ENCODE measurements at regions not wholly inside any gene's neighbourhood (a gene's known extent, or its start where the extent isn't known, plus 50 kb on each side); places are given as distances from the start of the nearest gene placed in this dataset.
A peak's percentile ranks its signal among the peaks of the same experiment; 100 is the strongest.
"Not testable (repeated sequence)": the region's sequence is repeated elsewhere in the genome, so short reads cannot be mapped to it uniquely, and the experiment has no call there.

DNA sequence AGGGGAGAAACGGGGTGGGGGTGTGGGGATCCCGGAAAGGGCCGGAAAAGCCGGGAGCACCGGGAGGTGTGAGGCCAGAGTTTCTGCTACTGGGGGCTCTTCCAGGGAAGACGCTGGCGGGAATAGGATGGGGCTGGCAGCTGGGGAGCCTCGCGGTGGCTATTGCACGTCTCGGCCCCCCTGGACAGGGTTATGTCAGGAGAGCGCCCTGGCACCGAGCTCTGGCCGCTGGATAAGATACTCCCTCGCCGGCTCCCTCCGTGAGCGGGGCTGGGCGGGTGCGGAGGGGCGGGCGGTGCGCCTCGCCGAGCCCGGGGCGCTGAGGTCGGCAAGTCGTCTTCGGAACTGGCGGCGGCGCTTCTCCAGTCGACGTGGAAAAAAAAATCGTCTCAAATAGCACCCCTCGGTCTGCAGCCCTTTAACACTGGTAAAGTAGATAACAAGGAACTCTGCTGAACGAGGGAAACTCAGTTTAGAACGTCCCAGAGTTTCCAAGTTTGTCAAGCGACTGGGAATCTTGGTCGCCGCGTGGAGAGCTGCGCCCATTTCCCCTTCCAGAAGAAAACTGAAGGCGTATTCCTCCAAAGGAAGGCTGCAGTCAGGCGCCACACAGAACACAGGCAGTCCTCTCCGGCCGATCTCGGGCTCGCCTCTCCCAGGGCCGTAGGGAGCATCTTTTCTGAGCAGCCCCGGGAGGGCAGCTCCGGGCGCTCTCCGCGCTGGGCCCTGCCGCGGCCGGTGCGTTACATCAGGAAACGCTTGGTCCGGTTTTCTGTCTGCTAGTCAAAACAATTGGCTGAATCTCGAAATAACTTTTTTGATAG is 115.1 kb downstream of the KCNRG start:
- DNase-seq = peak in 2 of 3 donors; percentile 58 to 86

DNA sequence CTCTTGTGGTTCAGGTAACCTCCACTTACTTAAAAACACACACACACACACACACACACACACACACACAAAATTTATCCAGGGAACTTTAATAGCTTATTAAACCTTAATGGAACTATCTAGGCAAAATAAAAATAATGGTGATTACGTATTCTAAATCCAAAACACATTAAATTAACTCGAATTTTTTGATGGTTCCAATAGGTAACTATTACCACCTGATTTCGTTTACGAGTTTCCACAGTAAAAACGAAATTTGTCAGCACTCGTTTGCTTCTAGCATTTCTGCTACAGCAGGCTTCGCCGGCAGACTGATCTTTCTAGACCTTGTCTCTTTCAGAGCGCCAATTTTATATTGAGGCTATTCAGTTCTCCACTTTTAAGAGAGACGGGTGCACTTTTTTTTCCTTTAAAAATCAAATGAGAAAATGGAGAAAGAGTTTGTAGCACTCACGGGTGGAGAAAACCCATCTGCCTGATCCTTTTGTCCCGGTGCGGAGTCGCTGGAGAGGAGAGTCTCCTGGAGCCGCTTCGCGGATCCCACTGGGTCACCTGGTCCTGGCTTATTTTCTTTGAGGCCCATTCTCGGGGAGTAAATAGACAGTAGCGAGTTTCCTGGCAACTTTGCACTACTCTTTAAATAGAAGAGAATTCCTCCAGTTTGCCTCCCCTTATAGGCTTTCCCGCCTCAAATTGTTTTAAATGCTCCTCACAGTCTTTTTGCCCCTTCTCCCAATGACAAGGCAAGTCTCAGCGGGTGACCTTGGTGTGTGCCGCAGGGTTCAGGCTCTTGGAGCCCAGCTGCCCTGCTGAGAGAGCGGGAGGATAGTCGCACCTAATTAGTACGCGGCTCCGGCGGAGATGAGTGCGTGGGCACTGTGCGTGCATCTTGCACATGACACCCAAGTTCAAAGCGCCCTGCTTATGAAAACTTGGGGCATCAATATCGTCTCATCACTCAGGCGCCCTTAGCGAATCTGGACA is 117.0 kb downstream of the KCNRG start:
- peak in 2 of 3 donors; percentile 20 to 65 for DNase-seq

DNA sequence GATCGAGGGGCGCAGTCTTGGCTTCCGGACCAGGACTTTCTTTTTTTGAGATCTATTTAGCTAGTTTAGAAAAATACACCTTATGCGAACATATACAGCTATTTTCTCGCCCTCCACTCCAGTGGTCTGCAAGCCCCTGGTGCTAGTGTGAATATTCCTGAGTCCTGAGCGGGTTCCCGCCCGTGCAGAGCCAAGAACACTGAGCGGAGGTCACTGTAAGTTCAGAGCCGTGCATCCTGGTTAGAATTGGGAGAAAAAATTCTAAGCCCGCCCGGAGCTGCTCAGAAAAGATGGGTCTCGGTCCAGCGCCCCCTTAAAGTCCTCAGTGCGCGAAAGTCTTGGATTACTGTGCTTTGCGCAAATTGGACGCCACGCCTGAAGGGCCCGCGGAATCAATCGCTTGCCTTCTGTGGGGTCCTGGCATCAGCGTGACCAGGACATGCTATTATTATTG is 117.7 kb downstream of the KCNRG start:
- DNase-seq = peak in 2 of 3 donors; percentile 25 to 63

DNA sequence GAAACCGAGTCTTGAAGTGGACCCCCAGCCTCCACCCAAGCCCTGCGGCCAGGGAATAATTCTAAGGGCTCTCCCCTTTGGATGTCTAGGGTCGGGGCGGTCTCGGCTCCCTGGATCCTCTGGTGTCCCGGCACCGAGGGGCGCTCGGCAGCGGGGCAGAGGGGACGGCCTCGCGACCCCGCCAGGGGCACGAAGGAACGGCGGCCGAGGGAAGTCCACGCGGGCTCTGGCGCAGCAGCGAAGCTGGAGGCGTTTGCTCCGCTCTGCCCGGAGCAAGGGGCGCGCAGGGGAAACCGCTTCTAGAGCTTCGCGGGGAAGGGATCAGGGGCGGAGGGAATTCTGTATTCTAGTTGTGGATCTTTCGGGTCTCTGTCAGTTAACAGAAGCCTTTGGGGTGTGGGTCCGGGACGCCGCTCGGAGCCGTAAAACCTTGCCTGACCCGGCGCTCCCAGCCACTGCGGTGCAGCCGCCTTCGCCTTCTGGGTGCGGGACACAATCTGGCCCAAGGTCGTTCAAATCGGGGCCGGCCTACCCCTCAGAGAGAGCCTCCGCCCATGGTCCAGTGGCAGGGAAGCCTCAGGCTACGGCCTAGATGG is 118.2 kb downstream of the KCNRG start:
- no peak for DNase-seq

DNA sequence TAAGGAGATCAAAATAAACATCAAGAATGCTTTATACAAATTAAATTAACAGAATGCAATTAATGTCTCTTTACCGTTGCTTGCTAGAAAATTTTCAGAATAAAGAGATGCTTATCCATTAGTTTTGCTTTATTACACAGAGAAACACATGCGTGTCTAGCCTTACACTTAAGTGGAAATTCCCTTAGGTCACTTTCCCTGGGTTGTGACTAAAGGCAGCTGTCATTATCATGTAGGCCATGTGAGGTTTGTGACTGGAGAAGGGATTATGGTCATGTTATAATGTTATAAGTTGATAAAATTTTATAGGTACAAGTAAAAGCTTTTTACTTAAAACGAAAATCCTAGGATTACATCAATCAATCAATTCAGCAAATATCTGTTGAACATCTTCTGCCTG is 121.0 kb downstream of the KCNRG start:
- DNase-seq = no peak

DNA sequence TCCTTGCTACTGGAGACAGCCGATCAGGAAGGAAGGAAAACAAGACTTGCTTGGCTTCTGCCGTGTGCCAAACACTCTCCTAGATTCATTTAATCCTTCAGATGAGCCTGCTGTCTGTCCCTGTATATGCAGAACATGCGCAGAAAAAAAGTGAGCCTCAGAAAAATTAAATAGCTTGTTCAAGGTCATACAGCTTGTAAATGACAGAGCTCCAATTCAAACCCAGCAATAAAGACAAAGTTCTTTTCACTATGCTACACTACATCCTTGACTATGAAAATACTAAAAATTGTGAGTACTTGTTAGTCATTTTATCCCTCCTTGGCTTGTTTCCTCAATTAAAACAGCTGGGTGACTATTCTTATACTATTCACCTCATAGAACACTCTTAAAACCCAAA is 121.4 kb downstream of the KCNRG start:
- no peak for DNase-seq

DNA sequence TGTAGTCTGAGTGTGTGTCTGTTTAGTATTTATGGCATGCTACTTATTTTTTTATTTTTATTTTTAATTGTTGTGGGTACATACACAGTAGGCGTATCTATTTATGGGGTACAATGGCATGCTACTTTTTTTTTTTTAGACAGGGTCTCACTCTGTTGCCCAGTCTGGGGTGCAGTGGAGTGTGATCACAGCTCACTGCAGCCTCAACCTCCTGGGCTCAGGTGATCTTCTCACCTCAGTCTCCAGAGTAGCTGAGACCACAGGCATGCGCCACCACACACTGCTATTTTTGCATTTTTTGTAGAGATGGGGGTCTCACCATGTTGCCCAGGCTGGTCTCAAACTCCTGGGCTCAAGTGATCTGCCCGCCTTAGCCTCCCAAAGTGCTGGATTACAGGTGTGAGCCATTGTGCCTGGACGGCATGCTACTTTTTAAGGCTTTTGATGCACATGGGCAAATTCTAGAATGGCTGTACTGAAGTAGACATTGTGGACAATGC is 124.2 kb downstream of the KCNRG start:
- DNase-seq = not testable (repeated sequence)

DNA sequence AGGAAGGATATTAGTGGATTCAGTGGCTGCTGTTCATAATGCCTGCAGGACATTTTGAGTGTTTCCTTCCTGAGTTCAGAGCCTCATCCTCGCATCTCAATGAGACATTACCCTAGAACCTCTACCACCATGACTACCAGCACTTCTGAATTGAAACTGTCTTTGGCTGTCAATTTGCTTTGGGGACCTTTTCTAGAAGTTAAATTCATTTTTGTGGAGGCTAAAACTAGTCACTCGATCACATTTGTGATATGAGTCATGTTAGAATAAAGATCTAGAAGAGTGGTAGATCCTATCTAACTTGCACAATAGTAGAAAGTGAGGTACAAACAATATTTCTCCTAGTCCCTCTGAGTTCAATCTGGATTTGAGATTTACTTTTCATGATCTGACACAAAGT is 124.9 kb downstream of the KCNRG start:
- DNase-seq = no peak

DNA sequence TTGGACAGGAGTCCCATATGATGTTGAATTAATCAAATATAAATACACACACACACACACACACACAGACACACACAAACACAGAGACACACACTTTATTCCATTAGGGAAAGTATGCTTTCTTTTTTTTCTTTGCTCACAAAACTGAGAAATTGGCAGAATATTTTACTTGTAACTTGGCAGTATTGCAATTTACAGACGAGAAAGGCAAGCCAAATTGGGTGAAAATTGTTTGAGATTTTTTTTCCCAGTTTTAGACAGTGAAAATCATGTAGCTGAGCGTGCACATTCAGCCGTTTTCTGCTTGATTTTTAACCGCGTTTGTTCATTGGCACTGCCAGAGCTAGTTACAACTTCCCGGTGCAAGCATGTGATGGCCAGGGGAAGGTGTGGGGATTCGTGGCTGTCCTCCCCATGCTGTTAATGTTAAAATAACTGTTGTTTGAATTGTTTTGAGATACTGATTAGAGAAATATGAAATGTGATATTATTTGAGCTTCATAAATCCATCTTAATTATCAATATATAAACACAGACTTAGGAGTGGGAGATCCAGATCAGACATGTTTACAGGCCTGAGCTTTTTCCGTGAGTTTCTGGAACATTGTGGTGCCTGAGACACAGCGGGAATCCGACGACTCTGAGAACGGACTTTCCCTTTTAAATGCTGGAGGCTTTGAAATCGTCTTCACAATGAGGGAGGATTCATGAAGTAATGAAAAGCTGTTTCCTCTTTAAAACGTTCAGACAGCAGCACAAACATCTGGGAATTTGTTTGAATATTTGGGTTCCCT is 125.5 kb downstream of the KCNRG start:
- peak in 1 of 3 donors; percentile 25 for DNase-seq

DNA sequence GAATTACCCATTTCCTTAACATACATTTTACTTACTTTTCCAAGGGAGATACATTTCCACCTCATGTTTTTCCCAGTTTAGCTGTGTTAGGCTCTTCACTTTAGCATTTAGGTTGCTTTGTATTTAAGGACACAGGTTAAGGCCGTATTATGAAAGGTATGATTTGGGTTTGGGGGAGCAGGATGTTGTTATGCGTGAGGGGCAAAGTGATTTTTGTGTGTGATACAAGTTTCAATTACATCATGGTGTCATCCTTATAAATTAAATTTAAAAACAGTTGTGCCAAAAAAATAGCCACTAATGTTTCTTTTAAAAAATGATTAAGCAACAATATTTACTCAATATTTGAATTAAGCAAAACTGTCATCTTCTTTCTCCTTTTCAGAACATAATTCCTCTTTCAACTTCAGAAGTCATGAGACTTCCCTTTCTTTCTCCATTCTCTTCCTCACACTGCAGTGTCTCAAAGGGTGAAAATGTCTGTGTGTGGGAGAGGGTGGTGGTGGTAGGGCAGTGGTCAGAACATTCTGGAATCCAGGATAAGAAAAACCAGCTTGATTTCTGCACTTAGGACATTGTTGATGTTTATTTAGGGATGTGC is 126.2 kb downstream of the KCNRG start:
- DNase-seq = no peak

DNA sequence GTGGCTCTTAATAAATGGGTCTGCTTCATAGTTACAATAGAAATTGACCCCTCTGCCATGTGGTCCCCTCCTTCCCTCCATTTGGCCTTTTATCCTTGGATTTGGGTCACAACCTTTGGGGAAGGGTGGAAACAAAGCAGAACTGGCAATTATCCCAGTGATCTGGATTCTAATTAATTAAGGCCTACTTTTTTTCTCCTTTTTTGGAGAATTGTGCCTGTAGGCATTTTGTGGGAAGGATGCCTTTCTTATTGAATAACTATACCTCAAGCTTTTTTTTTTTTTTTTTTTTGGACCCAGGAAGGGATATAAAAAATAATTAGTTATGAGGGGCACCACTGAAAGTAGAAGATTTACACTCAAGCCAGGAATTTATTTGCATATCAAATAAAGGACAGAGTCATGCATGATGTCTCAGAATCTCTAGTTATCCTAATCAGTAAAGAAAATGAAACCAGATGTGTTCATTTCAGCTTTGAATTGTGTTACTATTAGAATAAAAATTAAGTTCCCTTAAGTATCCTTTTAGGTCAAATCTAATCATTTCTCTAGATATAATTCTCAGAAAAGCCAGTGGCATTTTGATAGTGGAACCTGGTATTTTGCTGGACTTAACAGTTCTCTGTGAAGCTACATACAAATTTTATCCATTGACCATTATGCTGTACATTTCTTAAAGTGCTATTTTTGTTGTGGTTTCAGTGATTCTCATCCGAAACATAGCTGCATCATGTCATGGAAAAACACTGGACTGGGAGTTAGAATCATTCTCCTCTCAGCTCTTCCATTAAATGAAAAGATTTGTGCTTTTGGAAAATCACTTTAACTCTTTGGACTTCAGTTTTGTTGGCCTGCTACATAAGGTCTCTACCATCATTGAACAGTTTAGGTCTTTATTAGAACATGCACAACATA is 129.3 kb downstream of the KCNRG start:
- peak in 2 of 3 donors; percentile 39 to 59 for DNase-seq

DNA sequence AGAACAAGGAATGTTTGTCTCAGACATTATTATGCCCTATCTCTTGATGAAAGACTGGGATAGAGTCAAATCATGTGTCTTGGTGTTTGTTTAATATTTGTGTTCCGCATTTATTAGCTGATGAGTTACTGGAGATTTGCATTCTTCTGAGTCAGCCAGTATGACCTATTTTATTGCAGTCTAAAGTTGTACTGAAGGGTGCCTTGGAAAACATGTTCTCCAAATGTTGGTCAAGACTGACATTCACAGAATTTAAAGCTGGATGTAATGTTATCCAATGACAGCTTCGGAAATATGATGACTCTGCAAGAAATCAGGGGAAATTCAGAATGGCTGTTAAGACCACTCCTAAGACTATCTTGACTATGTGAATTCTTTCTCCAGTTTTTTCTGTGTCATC is 134.0 kb downstream of the KCNRG start:
- DNase-seq = no peak

DNA sequence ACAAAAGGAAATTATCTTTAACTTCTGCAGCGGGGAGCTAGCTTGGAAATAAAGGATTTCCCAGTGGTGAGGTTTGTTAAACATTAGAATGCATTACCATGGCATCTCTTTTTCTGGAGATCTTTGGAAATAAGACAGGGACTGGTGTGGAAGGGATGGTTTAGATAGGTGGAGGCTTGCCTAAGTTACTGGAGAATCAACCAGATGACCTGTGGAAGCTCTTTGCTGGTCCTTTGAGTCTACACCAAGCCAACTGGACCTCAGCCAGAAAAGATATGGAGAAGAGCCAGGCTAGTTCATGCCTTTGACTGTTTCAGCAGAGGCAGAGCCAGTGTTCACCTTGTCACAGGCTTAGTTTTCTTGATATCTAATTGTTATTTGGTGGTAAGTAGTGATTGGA is 134.7 kb downstream of the KCNRG start:
- DNase-seq = peak in 1 of 3 donors; percentile 39

DNA sequence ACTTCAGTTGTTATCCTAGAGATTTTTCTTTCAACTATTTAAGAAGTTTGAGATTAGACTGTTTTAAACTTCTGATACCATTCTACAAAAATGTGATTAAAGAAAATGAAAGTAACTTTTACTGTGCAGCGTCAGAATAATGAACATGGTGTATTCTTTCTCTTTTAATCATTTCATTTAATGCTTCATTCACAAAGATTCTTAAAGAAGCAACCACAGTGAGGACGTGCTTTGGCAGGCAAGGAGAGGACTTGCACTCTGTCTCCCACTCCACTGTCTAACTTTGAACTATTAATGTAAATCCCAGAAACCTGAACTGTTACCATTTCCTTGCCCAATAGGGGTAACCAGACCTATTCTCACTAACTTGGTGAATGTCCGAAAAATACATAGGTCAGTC is 137.0 kb downstream of the KCNRG start:
- DNase-seq = no peak

DNA sequence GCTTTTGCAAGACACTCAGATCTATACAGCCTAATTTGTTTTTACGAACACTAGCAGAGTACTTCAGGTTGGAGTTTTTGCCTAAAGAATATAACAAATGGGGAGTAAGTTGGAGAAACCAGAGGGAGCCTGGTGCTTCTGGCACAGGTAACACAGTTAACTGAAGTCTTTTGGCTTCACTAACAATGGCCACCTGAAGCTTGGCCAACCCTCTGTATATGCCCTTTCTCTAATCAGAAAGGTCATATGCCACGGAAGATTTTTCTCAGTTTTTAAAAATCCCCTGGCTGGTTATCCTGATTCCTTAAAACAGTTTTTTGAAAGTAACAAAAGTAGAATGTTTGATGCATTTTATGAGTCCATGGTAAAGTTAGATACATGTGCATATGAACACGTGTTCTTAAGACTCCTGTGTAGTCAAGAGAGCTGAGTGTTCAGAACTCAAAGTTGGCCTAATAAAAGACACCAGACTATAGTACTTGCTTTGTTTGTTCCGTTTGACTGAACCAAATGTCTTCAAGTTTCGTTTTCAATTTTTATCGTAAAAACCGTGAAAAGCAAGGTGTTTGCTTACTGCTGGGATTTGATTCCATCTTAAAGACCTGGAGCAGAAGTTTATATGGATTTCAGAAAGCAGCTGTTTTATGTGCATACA is 137.5 kb downstream of the KCNRG start:
- DNase-seq = no peak

DNA sequence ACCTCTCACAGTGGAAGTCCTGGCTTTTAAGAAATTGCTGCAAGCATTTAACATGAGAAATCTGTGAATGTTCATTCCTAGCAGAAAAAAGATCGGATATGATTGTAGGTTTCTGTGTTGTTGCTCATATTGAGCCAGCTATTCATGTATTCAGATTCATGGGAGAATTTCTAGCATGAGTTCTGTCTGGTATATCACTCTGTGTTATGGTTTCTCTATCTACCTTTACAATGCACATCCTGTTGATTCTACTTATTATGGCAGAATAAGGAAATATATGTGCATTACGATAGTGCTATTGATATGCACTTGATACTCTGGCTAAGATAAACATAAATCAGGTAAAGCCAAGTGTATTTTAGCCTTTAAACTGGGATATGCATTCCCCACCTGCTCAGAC is 138.2 kb downstream of the KCNRG start:
- DNase-seq = peak in 1 of 3 donors; percentile 40

DNA sequence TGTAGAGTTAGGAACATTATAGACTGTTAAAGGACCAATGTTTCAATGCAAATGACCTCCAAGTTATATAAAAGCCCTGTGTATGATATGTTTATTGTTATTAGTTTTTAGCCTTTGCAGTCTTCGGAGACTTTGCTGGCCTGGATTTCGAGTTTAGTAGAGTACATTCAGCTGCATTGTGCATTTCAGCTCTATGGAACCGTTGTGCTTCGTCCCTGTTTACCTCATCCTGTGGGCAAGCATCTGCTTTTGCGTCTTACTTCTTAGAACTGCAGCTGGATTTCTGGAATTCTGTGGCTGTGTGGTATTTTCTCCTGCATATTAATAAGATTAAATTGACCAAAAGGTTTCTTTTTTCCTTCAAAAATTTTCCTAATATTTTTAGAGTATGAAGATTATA is 138.6 kb downstream of the KCNRG start:
- peak in 1 of 3 donors; percentile 72 for DNase-seq

DNA sequence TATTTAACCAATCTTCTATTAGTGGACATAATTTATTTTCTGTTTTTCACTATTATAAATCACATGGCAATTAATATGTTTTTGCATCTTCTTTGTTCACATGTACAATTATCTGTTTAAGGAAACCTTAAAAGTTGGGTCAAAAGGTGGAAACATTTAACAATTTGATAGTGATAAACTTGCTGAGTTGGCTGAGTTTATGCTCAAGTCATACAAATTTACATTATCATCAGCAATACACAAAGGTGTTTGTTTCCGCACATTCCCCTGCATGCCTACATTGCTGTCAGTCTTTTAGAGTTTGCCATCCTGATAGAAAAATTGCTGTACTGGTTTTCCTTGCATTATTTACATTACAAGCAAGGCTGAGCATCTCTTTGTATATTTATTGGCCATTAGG is 139.5 kb downstream of the KCNRG start:
- no peak for DNase-seq

DNA sequence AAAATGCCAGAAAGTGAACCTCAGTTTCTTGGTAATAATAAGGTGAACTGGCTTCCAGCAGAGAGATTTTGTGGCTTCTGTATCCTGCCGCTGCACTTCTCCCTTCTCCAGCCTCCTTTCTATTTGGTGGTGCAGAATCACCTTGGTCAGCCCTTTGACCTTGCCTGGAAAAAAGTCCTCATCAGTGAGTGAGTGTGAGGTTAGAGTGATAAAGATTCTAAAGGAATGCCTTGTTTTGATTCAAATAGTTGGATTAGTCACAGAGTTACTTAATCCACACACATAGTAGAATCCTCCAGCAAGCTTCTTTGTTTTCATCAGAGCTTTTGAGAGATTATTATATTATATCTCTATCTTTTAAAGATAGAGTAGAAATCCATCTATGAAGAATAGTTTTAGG is 140.9 kb downstream of the KCNRG start:
- no peak for DNase-seq

Data from muscle of back (tissue), 3 donors.